Fibroblast of skin of left biceps (primary cell): ENCODE measurements at regions not wholly inside any gene's neighbourhood (a gene's known extent, or its start where the extent isn't known, plus 50 kb on each side); places are given as distances from the start of the nearest gene placed in this dataset.

Experiments used
- DNase-seq, 2 experiments: peaks; one replicate each; pipeline ENCODE4 v3.0.0-alpha.2; 2013; ENCODE audit warnings: low read depth in 2 of 2

GRCh38 chr2:220478305-220479058, 851.1 kb downstream of the SLC4A3 start:
- DNase-seq = no peak

- no peak for DNase-seq
Observed at GRCh38 chr2:220482716-220483115, 855.3 kb downstream of the SLC4A3 start.

- DNase-seq = no peak
Observed at GRCh38 chr2:220489121-220489520, 861.7 kb downstream of the SLC4A3 start.

GRCh38 chr2:220491670-220492069, 864.2 kb downstream of the SLC4A3 start:
- no peak for DNase-seq

GRCh38 chr2:220493871-220494525, 866.6 kb downstream of the SLC4A3 start:
- no peak for DNase-seq

- DNase-seq = no peak
Observed at GRCh38 chr2:220496513-220496912, 869.1 kb downstream of the SLC4A3 start.

- DNase-seq = peak in 1 of 2 experiments; percentile 29
Observed at GRCh38 chr2:220499225-220499624, 871.8 kb downstream of the SLC4A3 start.

GRCh38 chr2:220502539-220502938, 875.1 kb downstream of the SLC4A3 start:
- DNase-seq = no peak

- no peak for DNase-seq
Observed at GRCh38 chr2:220503431-220503830, 876.0 kb downstream of the SLC4A3 start.

GRCh38 chr2:220504938-220505503, 877.6 kb downstream of the SLC4A3 start:
- no peak for DNase-seq

- no peak for DNase-seq
Observed at GRCh38 chr2:220506466-220506865, 879.0 kb downstream of the SLC4A3 start.

GRCh38 chr2:220509096-220509757, 881.8 kb downstream of the SLC4A3 start:
- no peak for DNase-seq

GRCh38 chr2:220509966-220510365, 882.5 kb downstream of the SLC4A3 start:
- DNase-seq = no peak

- peak; percentile 38 to 44 for DNase-seq
Observed at GRCh38 chr2:220510668-220511067, 883.2 kb downstream of the SLC4A3 start.

- peak; percentile 45 to 58 for DNase-seq
Observed at GRCh38 chr2:220512419-220512818, 885.0 kb downstream of the SLC4A3 start.

- DNase-seq = no peak
Observed at GRCh38 chr2:220513573-220514288, 886.3 kb downstream of the SLC4A3 start.

GRCh38 chr2:220521551-220521950, 894.1 kb downstream of the SLC4A3 start:
- no peak for DNase-seq

- DNase-seq = no peak
Observed at GRCh38 chr2:220528180-220528675, 900.8 kb downstream of the SLC4A3 start.

- no peak for DNase-seq
Observed at GRCh38 chr2:220531216-220531615, 903.8 kb downstream of the SLC4A3 start.

- DNase-seq = no peak
Observed at GRCh38 chr2:220533485-220533884, 906.1 kb downstream of the SLC4A3 start.

- DNase-seq = no peak
Observed at GRCh38 chr2:220539481-220539880, 912.1 kb downstream of the SLC4A3 start.

- DNase-seq = no peak
Observed at GRCh38 chr2:220544049-220544448, 916.6 kb downstream of the SLC4A3 start.
